GM18507 (cell line): ENCODE measurements at regions not wholly inside any gene's neighbourhood (a gene's known extent, or its start where the extent isn't known, plus 50 kb on each side); places are given as distances from the start of the nearest gene placed in this dataset.
"Not testable (repeated sequence)": the region's sequence is repeated elsewhere in the genome, so short reads cannot be mapped to it uniquely, and the experiment has no call there.

Experiments used
- DNase-seq: peaks from one replicate; pipeline ENCODE4 v3.0.0; 2011; ENCODE audit warnings: low read depth; ENCODE audit not compliant: insufficient read length; ENCODE audit errors: extremely low spot score
- FAIRE-seq: peaks from 2 replicates; lab custom pipeline; 2011; peaks lifted over from hg19 to GRCh38; lab: Jason Lieb, UNC

DNA sequence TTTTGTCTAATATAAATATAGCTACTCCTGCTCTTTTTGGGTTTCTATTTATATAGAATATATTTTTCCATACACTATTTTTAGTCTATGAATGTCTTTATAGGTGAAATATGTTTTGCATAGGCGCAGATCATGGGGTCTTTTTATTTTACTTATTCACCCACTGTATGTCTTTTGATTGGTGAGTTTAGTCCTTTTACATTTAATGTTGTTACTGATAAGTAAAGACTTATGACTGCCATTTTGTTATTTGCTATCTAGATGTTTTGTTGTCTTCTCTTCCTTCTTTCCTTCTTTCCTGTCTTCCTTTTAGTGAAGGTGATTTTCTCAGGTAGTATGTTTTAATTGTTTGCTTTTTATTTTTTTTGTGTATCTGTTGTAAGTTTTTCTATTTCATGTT lies 276.8 kb upstream of the CNTNAP2 start:
- DNase-seq (no peak), FAIRE-seq (no peak)

DNA sequence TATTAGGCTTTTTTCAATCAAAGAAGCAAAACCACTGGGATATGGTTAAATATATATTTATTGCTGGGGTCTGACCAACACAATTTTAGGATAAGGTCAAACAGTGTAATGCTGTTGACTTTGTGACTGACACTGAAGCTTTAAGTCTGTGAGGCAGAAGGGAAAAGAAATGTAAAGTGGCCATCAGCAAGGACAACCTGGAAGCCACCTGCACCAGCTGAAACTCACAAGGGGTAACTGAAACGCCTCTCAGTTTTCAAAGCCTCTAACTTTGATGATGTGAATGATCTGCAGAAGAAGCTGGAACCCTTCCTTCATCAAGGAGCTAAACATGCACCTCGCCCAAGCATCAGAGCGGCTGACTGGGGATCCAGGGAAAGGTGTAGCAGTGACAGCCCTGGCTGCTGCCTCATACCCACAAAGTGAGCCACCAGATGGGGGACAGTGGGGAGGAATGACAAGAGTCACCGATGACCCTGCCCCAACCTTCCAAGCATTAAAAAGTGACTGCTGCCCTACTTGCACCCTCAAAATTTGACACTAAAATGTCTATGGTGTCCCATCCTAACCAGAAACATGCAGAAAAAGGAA lies 284.9 kb upstream of the CNTNAP2 start:
- FAIRE-seq: no peak
- no peak for DNase-seq

DNA sequence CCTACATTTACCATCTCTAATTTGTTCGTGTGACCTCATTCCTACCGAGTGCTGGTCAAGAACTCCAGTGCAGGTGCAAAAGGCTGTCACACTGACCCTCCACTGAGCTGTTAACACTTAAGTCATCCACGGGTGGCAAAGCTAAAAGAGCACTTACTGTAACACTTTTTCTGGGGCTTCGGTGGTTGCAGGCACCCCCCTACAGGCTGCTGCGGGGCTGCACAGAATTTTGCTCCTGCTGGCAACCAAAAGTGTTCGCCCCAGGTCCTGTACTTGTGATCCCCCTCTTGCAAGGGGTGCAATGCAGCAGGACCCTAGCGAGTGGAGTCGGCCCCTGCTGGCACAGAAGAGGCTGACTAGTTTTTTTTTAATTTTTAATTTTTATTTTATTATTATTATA lies 298.9 kb upstream of the CNTNAP2 start:
- FAIRE-seq (no peak), DNase-seq (no peak)

DNA sequence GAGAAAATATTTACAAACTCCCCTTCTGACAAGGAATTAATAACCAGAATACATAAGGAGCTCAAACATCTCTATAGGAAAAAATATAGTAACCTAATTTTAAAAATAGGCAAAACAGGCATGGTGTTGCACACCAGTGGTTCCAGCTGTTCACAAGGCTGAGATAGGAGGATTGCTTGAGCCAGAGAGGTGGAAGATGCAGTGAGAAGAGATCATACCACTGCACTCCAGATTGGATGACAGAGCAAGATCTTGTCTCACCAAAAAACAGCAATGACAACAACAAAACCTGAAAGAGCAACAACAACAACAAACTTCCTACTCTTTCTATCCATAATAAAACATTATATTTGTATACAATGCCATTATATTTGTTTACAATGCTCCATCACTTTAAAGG lies 304.4 kb upstream of the CNTNAP2 start:
- FAIRE-seq: no peak
- DNase-seq: no peak

DNA sequence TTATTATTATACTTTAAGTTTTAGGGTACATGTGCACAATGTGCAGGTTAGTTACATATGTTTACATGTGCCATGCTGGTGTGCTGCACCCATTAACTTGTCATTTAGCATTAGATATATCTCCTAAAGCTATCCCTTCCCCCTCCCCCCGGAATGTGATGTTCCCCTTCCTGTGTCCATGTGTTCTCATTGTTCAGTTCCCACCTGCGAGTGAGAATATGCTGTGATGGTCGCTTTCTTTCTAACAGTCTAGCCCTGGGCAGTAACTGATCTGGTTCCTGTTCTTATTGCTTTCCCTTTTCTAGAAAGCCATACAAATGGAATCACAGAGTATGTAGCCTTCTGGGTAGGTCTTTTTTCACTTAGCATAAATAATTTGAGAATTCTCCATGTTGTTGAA lies 311.1 kb upstream of the CNTNAP2 start:
- FAIRE-seq, DNase-seq: not testable (repeated sequence)

DNA sequence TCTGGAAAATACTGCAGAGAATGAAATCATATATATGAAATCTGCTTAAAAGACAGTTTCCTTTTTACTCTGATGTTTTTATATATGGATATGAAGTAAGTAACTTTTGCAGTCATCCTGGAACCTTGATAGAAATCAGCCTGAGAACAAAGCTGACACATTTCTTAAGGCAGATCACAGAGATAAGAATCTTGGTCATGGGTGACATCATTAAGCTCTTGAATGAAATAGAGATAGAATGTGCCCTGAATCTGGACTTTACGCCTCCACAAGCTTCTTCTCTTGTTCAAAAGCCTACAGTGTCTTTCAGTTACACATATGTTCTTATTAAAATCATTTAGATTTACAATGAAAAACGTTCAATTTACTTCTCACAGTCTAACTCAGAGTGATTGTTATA lies 319.1 kb upstream of the CNTNAP2 start:
- DNase-seq: no peak
- no peak for FAIRE-seq

DNA sequence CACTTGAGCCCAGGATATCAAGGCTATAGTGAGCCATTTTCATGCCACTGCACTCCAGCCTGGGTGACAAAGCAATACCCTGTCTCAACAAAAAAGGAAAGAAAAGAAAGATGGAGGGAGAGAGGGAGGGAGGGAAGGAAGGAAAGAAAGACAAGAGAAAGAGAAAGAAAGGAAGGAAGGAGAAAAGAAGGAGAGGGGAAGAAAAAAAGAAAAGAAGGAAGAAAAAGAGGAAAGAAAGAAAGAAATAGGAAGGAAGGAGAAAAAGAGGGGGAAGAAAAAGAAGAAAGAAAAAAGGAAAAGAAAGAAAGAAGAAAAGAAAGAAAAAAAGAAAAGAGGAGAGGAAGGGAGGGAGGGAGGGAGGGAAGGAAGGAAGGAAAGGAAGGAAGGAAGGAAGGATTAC lies 321.5 kb upstream of the CNTNAP2 start:
- DNase-seq (no peak), FAIRE-seq (no peak)

DNA sequence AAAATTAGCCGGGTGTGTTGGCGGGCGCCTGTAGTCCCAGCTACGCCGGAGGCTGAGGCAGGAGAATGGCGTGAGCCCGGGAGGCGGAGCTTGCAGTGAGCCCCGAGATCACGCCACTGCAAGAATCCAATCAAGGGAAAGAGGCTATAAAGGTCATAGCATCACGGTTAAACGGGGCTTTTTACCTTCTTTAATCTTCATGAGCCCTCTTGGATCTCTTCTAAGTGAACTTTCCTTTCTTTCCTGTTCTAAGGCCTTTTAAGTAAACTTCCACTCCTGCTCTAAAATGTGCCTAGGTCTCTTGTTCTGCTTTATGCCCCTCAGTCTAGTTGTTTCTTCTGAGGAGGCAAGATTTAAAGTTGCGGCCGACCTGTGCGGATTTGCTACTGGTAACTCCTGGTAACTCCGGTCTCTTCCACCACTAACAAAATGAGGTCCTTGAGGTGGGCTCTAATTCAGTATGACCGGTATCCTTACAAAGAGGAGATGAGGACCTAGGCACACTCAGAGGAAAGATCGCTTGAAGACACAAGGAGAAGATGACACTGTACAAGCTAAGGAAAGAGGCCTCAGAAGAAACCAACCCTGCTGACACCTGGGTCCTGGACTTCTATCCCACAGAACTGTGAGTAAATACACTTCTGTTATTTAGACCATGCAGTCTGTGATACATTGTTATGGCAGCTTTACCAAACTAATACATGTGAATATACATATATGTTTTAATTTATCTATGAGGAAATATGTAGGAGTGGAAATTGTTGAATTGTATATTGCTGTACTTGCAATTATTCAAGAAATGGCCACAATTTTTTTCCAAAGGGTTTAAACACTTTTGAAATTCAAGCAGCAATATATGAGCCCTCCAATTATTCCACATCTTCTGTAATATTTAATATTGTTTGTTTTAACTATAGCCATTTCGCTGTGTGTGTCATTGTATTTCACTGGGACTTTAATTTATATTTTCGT lies 331.5 kb upstream of the CNTNAP2 start:
- DNase-seq (no peak), FAIRE-seq (no peak)

DNA sequence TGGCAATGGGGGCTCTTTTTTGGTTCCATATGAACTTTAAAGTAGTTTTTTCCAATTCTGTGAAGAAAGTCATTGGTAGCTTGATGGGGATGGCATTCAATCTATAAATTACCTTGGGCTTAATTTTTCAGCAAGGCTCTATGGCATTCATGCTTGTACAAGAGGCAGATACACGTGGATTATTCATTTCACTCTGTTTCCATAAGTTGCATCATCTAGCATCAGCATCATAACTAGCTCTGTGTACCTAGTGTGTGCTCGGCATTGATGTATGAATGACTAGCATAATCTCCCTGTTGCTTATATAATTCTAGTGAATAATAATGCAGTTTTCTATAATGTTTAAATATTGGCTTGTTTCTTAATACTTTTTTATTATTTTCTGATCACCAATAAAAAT lies 335.2 kb upstream of the CNTNAP2 start:
- FAIRE-seq, DNase-seq: not testable (repeated sequence)

DNA sequence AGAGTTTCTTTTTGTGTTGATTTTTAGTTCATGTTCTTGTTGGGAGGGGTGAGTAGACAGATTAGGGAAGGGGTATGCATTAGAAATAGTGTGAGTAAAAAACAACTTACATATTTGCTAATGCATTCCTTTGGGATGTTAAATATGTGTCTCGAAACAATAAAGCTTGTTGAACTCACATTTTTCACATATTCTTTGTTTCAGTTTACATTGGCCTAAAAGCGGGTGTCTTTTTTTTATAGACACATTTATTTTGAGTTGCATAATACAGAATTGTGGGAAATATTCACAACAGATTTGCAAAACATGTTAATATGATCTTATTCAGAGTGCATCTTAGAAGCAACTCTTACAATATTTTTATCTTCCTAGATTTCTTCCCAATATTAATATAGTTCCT lies 337.5 kb upstream of the CNTNAP2 start:
- no peak for FAIRE-seq

DNA sequence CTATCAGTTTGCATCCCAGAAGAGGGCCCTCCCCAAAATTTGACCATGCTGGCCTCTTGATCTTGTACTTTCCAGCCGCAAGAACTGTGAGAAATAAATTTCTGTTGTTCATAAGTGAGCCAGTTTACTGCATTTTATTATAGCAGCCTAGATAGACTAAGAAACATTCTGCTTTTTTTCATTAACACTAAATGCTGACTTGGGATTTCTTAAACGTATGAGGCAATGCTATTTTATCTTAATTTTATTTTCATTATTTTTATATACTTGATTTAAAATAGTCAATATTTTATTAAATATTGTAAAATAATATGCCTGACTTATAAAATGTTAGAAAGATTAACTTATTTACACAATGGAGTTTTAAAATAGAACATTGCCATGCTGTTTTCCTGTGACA lies 341.8 kb upstream of the CNTNAP2 start:
- FAIRE-seq: no peak

More for the DNA sequence above, 337.5 kb upstream of the CNTNAP2 start:
- no peak for DNase-seq

DNA sequence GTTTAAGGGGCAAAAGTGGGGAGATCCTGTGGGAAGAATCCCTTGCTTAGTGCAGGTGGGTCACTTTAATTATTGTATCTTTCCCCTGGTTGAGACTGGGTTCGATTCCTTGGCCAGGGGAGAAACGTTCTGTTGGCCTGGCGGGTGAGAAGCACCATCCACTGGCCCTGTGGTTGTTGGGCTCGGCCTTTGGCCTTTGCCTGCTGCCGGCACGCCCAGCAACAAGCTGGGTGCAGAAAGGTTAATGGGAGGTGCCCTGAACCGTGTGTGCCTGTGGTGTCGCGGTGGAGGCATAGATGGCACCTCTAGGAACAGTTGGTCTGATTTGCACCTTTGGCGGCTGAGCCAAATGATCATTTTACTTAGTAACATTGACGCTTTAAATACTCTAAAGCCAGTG lies 363.6 kb upstream of the CNTNAP2 start:
- FAIRE-seq: no peak

More for the DNA sequence above, 341.8 kb upstream of the CNTNAP2 start:
- DNase-seq: no peak

DNA sequence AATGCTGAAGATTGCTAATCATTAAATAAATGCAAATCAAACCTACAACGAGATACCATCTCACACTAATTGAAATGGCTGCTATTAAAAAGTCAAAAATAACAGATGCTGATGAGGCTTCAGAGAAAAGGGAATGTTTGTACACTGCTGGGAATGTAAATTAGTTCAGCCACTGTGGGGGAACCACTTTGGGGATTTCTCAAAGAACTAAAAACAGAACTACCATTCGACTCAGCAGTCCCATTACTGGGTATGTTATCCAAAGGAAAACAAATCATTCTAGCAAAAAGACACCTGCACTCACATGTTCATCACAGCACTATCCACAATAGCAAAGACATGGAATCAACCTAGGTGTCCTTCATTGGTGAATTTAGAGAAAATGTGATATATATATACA lies 379.0 kb upstream of the CNTNAP2 start:
- FAIRE-seq (no peak), DNase-seq (no peak)

More for the DNA sequence above, 363.6 kb upstream of the CNTNAP2 start:
- no peak for DNase-seq

DNA sequence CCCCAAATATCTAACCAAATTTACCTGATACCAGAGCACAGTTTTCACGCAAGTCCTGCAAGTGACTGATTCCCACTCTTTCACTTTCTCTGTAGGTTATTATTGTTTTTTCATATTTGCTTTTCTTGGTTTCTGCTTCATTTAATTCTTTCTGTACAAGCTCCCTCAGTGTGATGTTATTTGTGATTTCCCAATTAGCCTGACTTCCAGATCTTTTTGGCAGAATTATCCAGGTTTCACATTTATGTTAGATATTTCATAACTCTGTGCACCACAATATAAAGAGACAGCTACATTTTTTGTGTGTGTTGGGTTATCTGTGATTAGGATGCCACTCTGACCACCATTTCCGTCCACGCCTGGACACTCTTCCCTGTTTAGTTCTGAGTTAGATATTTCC lies 381.5 kb upstream of the CNTNAP2 start:
- FAIRE-seq (no peak), DNase-seq (no peak)

DNA sequence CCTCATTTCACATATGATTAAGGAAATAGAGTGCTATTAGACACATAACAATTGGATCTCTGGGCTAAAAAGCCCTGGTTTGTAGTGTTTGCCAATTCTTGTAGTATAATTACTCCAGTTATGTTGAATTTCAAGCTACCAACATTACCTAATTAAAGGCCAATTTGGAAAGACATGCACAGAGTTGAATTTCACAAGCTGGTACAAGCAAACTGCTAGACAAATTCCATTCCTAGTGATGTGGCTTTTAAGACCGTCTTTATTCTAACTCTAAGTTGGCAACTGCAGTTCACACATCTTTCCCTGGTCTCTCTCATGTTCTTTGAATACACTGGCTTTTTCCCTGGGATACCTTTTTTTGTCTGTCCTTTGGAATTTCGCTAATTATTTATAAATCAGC lies 384.1 kb upstream of the CNTNAP2 start:
- DNase-seq: no peak
- FAIRE-seq: no peak

DNA sequence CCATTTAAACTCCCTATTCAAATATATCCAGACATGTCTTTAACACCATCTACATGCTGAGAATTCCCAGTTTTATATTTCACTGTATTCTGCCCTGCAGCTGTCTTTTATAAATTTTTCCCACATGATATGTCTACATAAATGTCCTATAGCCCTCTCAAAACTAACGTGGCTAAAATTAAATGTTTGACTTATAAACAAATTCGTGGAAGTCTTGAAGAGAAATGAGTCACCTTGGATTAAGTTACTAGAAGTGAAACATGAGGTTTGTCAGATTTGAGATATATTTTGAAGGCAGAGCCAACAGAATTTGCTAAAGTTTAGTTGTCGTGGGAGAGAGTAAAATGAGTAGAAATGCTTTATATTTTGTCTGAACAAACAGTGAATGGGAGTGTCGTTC lies 386.9 kb upstream of the CNTNAP2 start:
- no peak for FAIRE-seq

DNA sequence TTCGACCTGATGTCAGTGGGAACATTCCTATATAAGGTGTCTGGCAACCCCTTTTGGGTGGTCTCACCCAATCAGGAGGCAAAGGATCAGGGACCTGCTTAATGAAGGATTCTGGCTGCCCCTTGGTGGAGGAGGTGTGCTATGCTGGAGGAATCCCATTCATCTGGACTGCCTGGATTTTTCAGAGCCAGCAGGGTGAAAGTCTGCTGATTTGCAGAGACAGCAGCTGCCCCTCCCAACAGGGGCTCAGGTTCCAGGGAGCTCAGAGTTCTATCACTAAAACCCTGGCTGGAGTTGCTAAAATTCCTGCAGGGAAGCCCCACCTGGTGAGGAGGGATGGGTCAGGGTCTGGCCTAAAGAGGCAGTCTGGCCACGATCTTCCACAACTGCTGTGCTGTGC lies 398.5 kb upstream of the CNTNAP2 start:
- DNase-seq: no peak
- FAIRE-seq: no peak

More for the DNA sequence above, 386.9 kb upstream of the CNTNAP2 start:
- no peak for DNase-seq

DNA sequence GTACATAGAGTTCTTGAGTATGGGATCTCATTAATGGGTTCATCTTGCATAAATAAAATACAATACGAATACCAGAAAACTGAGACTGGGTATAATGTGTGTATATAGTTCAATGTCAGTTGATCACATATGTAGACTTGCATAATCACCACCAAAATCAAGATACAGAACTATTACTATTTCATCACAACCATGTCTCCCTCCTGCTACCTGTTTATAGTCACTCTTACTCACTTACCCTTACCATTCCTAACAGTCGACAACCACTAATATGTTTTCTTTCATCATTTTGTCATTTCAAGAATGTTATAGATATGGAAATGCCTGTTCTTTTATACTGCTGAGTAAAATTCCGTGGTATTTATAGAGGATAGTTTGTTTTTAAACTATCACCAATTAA lies 416.1 kb upstream of the CNTNAP2 start:
- FAIRE-seq (no peak), DNase-seq (no peak)

DNA sequence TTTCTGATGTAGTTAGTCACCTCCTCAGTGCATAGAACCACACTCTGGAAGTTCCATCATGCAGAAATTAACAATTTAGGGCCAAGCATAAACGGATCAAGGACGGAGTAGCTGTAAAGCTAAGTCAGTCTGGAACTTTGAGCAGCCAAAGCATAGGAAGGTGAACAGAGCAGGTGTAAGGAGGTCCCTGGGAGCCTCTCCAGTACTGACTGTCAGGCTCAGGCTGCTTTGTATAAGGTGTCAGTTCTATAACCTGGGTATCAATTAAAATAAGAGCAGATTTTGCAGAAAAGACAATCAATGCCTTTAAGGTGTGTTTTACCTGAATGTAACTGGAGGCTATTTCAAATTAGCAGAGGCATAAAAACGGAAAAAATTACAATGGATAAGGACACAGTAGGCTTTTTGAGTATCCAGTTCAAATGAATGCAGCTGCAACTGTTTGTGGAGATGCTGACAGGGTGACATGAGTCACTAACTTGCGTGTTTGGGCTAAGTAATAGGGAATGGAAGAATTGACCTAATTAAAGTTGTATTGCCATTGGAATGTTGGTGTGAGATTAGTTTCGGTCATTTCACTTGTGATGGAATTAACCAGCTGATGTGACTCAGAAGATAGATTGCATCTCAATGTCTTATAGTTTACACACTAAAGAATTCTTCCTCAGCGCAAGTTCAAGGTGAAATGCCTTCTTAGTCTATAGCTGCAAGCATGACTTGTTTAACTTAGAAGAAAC lies 417.9 kb upstream of the CNTNAP2 start:
- no peak for FAIRE-seq
- DNase-seq: no peak

DNA sequence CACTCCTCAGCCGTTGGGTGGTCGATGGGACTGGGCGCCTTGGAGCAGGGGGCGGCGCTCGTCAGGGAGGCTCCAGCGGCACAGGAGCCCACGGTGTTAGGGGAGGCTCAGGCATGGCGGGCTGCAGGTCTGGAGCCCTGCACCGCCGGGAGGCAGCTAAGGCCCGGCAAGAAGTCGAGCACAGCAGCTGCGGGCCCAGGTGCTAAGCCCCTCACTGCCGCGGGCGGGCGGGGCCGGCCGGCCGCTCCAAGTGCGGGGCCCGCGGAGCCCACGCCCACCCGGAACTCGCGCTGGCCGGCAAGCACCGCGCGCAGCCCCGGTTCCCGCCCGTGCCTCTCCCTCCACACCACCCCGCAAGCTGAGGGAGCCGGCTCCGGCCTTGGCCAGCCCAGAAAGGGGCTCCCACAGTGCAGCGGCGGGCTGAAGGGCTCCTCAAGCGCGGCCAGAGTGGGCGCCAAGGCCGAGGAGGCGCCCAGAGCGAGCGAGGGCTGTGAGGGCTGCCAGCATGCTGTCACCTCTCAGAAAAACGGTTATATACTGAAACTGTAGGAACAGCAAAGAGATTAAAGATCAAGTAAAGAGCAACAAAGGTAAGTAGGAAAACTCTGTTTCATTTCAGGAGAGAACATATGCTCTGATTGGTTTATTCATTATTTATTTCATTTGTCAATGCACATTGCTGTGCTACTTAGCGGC lies 419.0 kb upstream of the CNTNAP2 start:
- not testable (repeated sequence) for DNase-seq, FAIRE-seq
